ENCODE measurements at regions not wholly inside any gene's neighbourhood (a gene's known extent, or its start where the extent isn't known, plus 50 kb on each side); places are given as distances from the start of the nearest gene placed in this dataset.
"Not testable (repeated sequence)": the region's sequence is repeated elsewhere in the genome, so short reads cannot be mapped to it uniquely, and the experiment has no call there.

GRCh38 chr2:172297950-172298349 lies 129.4 kb upstream of the ITGA6 start:
- H3K27ac Mint-ChIP-seq = no peak overlapping the region
- no peak overlapping the region for H3K4me3 Mint-ChIP-seq
- no peaks in the 10 kb centered on the region for H3K36me3 Mint-ChIP-seq
- no peaks in the 10 kb centered on the region for H3K27me3 Mint-ChIP-seq
- no peaks in the 10 kb centered on the region for H3K9me3 Mint-ChIP-seq
- no peaks in the 10 kb centered on the region for H3K4me1 Mint-ChIP-seq

- no peaks in the 10 kb centered on the region for H3K4me1 Mint-ChIP-seq
- no peaks in the 10 kb centered on the region for H3K27me3 Mint-ChIP-seq
- H3K36me3 Mint-ChIP-seq = no peaks in the 10 kb centered on the region
- no peaks in the 10 kb centered on the region for H3K9me3 Mint-ChIP-seq
- H3K4me3 Mint-ChIP-seq = no peak overlapping the region
- H3K27ac Mint-ChIP-seq = no peak overlapping the region
These were observed 127.6 kb upstream of the ITGA6 start for GRCh38 chr2:172299741-172300140.

DNA sequence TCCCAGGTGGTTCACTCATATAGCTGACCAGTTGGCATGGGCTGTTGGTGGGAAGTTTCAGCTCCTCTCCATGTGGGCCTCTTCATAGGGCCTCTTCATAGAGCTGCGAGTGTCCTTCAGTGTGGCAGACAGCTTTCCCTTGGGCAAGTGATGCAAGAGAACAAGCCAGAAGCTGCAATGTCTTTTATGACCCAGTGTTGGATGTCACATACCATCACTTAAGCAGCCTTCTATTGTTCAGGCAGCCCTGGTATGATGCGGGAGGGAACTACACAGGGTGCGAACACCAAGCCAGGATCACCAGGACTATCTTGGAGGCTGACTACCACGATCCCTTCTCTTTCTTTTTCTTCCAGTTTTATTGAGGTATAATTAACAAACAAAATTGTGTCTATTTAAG lies 126.5 kb upstream of the ITGA6 start:
- H3K27me3 Mint-ChIP-seq = no peaks in the 10 kb centered on the region
- H3K36me3 Mint-ChIP-seq = no peaks in the 10 kb centered on the region
- H3K4me3 Mint-ChIP-seq = no peak overlapping the region
- H3K4me1 Mint-ChIP-seq = no peaks in the 10 kb centered on the region
- H3K9me3 Mint-ChIP-seq = no peaks in the 10 kb centered on the region
- no peak overlapping the region for H3K27ac Mint-ChIP-seq

DNA sequence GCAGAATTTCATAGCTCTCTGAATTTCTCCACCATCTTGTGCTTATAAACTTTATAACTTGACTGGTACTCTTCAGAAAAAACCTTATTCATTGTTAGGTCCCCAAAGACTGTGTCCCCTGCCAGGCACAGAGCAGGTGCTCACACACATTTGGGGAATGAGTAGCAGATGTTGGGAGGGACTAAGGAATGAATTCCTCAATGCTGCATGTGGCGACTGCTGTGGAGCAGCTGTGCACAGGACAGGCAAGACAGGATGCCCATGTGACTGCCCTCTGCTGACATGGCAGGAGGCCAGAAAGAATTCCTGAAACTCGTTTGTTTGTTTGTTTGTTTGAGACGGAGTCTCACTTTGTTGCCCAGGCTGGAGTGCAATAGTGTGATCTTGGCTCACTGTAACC lies 122.3 kb upstream of the ITGA6 start:
- Mint-ChIP-seq H3K27ac (no peak overlapping the region), H3K36me3 (no peaks in the 10 kb centered on the region), H3K9me3 (no peaks in the 10 kb centered on the region)

DNA sequence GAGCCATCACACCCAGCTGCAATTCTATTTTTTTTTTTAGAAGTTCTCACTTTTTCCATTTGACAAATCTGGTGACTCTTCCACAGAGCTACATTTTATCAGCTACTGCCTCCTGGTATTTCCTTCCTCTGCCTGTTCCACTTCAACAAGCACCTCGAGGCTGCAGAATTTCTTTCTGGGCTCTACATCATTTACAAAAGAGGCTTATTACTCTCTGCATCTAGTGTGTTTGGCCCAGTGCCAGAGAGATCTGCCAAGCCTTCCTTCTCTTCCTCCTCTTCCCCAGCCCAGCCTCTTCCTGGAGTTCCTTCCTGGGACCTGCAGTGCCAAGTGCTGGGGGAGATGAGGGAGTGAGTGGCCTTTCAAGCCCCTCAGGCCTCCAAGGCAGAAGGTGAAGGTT lies 119.6 kb upstream of the ITGA6 start:
- Mint-ChIP-seq H3K27me3 (no peaks in the 10 kb centered on the region), H3K4me1 (no peaks in the 10 kb centered on the region), H3K9me3 (no peaks in the 10 kb centered on the region), H3K4me3 (no peak overlapping the region), H3K36me3 (no peaks in the 10 kb centered on the region), H3K27ac (no peak overlapping the region)

More for the DNA sequence above, 122.3 kb upstream of the ITGA6 start:
- Mint-ChIP-seq H3K27me3 (no peaks in the 10 kb centered on the region), H3K4me3 (no peak overlapping the region), H3K4me1 (no peaks in the 10 kb centered on the region)

DNA sequence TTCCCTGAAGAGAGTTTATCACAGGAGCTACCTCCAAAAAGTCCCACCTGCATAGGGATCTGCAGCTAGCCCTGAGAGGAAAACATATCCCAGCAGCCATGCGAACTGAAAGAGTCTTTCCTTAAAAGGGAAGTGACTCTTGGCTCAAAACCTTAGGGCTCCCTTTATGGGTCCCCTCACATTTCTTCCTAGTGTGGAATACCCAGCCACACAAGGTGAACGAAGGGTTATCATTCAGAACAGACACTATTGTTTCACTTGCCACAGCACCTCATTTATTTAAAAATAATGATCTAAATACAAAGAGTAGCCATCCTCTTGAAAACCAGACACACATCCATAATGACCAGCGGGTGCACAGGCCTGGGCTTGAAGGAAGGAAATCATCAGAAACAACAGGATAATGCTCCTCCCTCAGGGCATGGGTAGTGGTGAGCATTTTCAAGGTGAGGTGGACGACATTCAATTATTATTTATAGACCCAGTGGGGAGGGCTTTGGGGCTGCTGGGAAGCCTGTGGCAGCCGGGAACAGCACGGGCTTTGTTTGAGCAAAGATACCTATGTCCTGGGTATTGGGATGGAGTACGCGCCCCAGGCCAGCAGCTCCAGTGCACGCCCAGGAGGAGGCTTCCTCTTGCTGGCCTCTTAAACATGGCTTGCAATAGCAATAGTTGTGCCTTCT lies 119.0 kb upstream of the ITGA6 start:
- Mint-ChIP-seq H3K4me3 (no peak overlapping the region), H3K27me3 (no peaks in the 10 kb centered on the region), H3K9me3 (no peaks in the 10 kb centered on the region), H3K36me3 (no peaks in the 10 kb centered on the region), H3K4me1 (no peaks in the 10 kb centered on the region), H3K27ac (no peak overlapping the region)

DNA sequence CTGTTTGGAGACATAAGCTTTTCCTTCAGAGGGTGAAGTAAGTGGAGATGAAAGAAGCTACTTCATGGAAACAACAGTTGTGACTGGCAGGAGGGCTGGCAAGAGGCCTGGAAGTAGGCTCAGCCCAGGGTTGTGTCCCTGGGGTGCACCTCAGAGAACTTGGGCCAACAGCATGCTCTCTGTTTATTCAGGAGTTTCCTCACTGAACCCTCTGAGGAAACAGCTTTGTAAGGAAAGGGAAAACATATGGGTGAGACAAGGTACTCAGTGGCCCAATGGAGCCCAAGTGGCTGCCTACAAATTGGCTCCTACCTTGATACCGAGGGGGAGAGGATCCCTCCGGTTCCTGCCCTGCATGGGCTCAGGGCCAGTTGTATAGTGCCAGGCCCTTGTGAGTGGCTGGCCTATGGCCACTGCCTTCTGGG lies 115.5 kb upstream of the ITGA6 start:
- no peaks in the 10 kb centered on the region for H3K4me1 Mint-ChIP-seq
- no peak overlapping the region for H3K4me3 Mint-ChIP-seq
- no peaks in the 10 kb centered on the region for H3K36me3 Mint-ChIP-seq
- H3K27me3 Mint-ChIP-seq = no peaks in the 10 kb centered on the region
- H3K9me3 Mint-ChIP-seq = no peaks in the 10 kb centered on the region
- no peak overlapping the region for H3K27ac Mint-ChIP-seq

GRCh38 chr2:172313715-172314341 lies 113.6 kb upstream of the ITGA6 start:
- Mint-ChIP-seq H3K9me3 (no peaks in the 10 kb centered on the region), H3K4me1 (no peaks in the 10 kb centered on the region), H3K27ac (no peak overlapping the region), H3K4me3 (no peak overlapping the region), H3K36me3 (no peaks in the 10 kb centered on the region), H3K27me3 (no peaks in the 10 kb centered on the region)

DNA sequence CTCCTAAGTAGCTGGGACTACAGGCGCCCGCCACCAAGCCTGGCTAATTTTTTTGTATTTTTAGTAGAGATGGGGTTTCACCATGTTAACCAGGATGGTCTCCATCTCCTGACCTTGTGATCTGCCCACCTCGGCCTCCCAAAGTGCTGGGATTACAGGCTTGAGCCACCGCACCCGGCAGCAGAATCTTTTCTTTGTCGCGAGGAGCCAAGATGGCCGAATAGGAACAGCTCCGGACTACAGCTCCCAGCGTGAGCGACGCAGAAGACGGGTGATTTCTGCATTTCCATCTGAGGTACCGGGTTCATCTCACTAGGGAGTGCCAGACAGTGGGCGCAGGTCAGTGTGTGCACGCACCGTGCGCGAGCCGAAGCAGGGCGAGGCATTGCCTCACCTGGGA lies 112.3 kb upstream of the ITGA6 start:
- not testable (repeated sequence) for H3K9me3 Mint-ChIP-seq, H3K4me3 Mint-ChIP-seq, H3K27me3 Mint-ChIP-seq, H3K36me3 Mint-ChIP-seq, H3K4me1 Mint-ChIP-seq, H3K27ac Mint-ChIP-seq

DNA sequence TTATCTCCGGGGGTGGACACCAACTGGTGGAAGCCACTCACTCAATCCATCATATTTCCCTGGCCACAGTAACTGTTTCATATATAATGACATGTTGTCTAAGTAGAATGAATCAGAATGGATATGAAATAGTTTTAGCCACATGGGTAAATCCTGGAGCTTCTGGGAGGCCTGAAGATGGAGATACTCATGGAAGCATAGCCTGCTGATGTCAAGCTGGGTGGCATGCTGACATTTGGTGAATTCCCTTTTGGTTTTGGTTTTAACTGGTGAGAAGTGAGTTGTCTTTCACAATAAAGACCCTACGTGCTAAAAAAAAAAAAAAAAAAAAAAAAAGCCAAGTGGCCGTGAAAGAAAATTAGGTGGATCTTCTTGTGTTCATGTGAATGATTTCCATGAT lies 105.3 kb upstream of the ITGA6 start:
- no peak overlapping the region for H3K4me3 Mint-ChIP-seq
- no peaks in the 10 kb centered on the region for H3K27me3 Mint-ChIP-seq
- H3K36me3 Mint-ChIP-seq = no peaks in the 10 kb centered on the region
- no peaks in the 10 kb centered on the region for H3K4me1 Mint-ChIP-seq
- H3K27ac Mint-ChIP-seq = no peak overlapping the region
- H3K9me3 Mint-ChIP-seq = no peaks in the 10 kb centered on the region

- no peaks in the 10 kb centered on the region for H3K36me3 Mint-ChIP-seq
- no peaks in the 10 kb centered on the region for H3K4me1 Mint-ChIP-seq
- H3K27ac Mint-ChIP-seq = peak overlapping the region; percentile 48
- H3K9me3 Mint-ChIP-seq = no peaks in the 10 kb centered on the region
- H3K4me3 Mint-ChIP-seq = no peak overlapping the region
- H3K27me3 Mint-ChIP-seq = no peaks in the 10 kb centered on the region
These were observed 104.1 kb upstream of the ITGA6 start for GRCh38 chr2:172323256-172323655.

- Mint-ChIP-seq H3K36me3 (no peaks in the 10 kb centered on the region), H3K9me3 (no peaks in the 10 kb centered on the region), H3K27me3 (no peaks in the 10 kb centered on the region)
These were observed 103.4 kb upstream of the ITGA6 start for GRCh38 chr2:172323861-172324597.

DNA sequence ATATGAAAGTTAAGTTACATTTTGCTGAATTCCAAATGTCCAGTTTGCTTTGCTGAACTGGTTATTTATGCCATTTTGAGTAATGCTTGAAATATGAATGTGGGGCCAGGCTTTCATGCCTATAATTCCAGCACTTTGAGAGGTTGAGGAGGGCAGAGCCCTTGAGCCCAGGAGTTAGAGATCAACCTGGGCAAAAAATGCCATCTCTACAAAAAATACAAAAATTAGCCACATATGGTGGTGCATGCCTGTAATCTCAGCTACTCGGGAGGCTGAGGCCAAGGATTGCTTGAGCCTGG lies 101.2 kb upstream of the ITGA6 start:
- no peaks in the 10 kb centered on the region for H3K4me1 Mint-ChIP-seq

More at GRCh38 chr2:172323861-172324597, 103.4 kb upstream of the ITGA6 start:
- Mint-ChIP-seq H3K4me1 (no peaks in the 10 kb centered on the region), H3K4me3 (no peak overlapping the region), H3K27ac (no peak overlapping the region)

DNA sequence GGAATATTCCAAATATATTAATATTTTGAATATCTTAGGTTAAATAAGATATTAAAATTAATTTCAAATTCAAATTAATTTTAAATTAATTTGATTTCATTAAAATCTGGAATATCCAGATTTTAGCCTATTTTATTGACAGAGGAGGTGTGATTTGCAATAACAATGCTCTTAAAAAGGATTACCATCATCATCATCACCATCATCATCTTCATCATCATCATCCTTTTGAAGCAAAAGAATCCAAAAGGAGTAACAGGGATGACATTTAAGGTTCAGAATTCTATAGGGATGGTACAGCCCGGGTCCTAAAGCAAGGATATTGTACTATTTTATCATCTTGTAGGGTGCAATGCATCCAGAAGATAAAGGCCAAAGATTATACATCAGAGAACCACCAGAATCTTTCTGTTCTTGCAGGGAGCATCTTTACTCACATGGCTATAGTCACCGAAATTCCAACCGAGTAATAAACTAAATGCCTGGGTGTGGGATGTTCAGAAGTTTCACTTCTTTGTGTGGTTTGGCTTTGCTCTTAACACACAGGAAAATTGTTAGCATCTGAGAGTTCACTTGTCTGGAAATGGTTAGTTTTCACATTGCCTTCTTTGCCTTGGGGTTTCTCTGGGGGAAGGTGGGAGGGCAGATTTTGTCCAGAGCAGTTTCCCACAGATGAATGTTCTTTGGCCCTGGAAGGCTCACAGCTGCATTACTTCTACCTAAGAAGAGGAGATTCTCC lies 99.1 kb upstream of the ITGA6 start:
- Mint-ChIP-seq H3K27ac (no peak overlapping the region), H3K9me3 (no peaks in the 10 kb centered on the region), H3K27me3 (no peaks in the 10 kb centered on the region), H3K36me3 (no peaks in the 10 kb centered on the region), H3K4me3 (no peak overlapping the region), H3K4me1 (no peaks in the 10 kb centered on the region)

More for the DNA sequence above, 101.2 kb upstream of the ITGA6 start:
- no peak overlapping the region for H3K27ac Mint-ChIP-seq
- no peaks in the 10 kb centered on the region for H3K36me3 Mint-ChIP-seq
- no peaks in the 10 kb centered on the region for H3K9me3 Mint-ChIP-seq
- no peaks in the 10 kb centered on the region for H3K27me3 Mint-ChIP-seq
- no peak overlapping the region for H3K4me3 Mint-ChIP-seq

DNA sequence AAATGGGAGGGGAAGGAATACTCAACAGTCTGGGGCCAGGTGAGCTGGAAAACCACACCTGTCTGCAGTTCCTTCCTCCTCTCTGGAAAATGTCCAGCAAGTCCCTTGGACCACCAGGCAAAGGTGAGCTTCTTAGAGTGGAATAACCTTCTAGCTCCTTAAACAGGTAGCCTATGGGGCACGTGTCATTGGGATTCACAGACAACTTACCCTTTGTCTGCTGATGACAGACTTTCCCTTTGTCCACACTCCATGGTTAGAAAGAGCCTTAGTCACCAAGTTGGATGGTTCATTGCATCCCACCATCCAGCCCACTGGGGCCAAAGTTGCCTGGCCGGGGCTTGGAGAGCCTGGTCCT lies 98.0 kb upstream of the ITGA6 start:
- Mint-ChIP-seq H3K27me3 (no peaks in the 10 kb centered on the region), H3K9me3 (no peaks in the 10 kb centered on the region), H3K4me1 (no peaks in the 10 kb centered on the region), H3K27ac (no peak overlapping the region), H3K4me3 (no peak overlapping the region), H3K36me3 (no peaks in the 10 kb centered on the region)

Data from activated naive CD4-positive, alpha-beta T cell treated with anti-CD3 and anti-CD28 coated beads, Interleukin-2, amount 50 U/mL, for 24 hours (primary cell).